IPS DF 4.7 (cell line): ENCODE measurements at regions not wholly inside any gene's neighbourhood (a gene's known extent, or its start where the extent isn't known, plus 50 kb on each side); places are given as distances from the start of the nearest gene placed in this dataset.

Experiments used
- DNase-seq: peaks from one replicate; pipeline ENCODE4 v3.0.0-alpha.2; 2013; ENCODE audit warnings: low spot score; ENCODE audit errors: extremely low read depth

DNA sequence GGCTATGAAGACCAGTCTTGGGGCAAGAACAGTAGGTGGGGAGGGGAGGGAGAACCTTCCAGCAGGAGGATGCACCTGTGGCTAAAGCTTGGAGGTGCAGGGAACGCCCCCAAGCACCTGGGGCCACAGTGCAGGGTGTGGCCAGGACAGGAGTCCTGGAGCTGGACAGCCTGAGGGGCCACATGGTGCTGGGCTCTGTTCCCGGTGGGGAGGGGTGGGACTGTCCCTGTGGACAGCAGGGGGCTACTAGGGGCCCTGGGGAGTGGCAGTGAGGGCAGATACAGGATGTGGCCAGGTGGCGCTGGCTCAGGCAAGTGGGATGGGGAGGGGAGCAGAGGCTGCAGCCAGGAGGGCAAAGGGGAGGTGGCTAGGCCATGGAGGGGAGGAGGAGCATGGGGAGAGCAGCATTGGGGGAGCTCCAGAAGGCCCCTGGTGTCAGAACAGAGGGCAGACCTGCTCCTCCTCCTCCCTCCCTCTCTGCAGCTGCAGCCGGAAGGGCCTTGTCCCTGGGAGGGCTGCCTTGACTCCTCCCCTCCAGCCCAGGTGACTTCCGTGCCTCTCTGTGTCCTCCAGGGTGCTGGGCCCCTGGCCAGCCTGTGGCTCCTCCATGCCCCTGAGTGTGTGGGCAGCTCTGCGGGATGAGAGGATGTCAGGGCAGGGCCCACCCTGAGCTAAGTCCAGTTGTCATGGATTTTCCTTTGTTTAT, 68.4 kb upstream of the DLK1 start:
- no peak for DNase-seq

GRCh38 chr14:100659345-100660001, 67.2 kb upstream of the DLK1 start:
- no peak for DNase-seq

DNA sequence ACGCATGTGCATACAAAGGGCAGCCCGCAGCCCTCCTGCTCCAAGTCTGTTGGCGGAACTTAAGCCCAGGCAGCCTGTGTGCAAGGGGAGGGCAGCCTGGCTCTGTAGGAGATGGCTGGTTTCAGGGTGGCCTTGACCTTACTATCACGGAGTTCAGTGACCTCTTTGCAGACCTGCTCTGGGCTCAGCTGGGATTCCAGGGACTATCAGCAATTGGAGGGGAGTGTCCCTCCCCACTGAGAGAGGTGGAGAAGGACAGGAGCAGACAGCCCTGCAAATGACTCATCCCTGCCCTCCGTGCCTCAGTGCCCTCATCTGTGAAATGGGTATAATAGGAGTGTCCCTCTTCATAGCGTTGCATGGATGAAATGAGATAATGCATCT, 66.2 kb upstream of the DLK1 start:
- no peak for DNase-seq

GRCh38 chr14:100660882-100661635, 65.6 kb upstream of the DLK1 start:
- no peak for DNase-seq

- no peak for DNase-seq
Measured at GRCh38 chr14:100662879-100663760, 63.6 kb upstream of the DLK1 start.

- DNase-seq = no peak
Measured at GRCh38 chr14:100663761-100664052, 63.0 kb upstream of the DLK1 start.

GRCh38 chr14:100664231-100664630, 62.5 kb upstream of the DLK1 start:
- DNase-seq = no peak

GRCh38 chr14:100664841-100665510, 61.7 kb upstream of the DLK1 start:
- DNase-seq = no peak

DNA sequence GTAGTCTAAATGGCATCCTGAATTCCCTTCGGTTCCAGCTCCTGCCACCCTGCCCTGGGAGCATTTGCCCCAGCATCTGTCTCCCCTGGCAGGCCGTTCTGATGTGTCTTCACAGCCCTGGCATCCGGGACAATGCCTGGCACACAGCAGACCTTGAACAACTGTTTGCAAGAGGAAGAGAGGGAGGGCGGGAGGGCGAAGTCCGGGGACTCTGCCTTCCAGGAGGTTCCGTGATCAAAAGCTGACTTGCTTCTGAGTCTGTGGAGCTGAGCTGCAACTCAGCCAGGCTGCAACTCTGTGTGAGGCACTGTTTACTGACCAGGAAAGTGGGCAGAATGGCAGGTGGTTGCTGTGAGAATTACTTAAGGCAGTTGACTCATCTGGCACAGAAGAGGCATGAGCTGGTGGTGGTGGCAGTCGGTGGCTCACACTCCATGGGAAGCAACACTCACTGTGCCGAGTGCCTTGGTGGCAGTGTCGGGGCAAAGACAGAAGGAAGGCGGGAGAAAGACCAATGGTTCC, 61.1 kb upstream of the DLK1 start:
- no peak for DNase-seq

GRCh38 chr14:100666403-100666802, 60.3 kb upstream of the DLK1 start:
- no peak for DNase-seq

- DNase-seq = no peak
Measured at GRCh38 chr14:100666851-100667250, 59.8 kb upstream of the DLK1 start.

DNA sequence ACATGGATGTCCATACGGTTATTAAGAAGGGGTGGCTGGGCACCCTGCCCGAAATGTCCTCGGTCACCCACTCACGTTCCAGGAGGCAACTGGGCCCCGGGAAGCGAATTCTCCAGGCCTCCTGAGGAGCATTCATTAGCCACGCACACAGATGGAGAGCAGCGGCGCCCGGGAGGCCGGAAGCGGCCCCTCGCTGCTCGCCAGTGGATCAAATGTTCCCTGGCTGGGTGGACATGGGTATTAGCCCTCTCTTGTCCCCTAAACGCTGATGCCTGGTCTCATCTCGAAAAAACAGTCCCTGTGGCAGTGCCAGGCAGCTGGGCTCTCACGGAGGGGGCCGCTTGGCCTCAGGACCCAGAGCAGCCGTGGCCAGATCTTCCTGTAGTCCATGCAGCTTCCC, 59.0 kb upstream of the DLK1 start:
- no peak for DNase-seq

DNA sequence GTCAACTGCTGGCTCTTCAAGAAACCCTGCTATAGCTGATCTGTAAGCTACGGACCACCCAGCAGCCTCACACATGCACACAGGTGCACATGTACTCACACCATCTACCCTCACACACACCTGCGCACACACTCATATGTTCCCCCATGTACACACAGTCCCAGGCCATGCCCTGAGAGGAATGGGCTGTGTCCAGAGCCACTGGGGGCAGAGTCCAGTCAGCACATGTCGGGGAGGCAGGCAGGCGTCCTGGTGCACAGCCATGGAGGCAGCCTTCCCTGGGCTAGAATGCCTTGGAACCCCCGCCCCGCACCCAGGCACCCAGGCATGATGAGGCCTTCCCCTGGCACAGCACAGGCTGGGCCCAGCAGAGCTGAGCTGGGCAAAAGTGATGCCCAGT, 58.3 kb upstream of the DLK1 start:
- no peak for DNase-seq

DNA sequence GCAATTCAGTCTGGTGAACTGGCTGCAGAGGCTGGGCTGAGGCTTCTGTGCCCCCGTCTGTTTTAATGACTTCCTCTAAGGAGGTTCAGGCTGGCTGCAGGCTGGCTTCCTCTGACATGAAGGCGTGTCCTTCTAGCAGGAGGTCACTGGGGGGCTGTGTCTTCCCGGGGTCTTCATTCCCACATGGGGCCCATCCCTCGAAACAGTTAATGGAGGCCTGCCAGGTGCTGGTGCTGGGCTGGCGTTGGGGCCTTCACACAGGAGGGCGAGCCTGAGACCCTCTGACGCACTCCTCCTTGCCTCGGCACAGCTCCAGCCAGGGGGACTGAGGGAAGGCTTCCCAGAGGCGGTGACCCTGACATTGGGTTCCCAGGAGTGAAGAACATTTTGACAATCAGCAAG, 57.7 kb upstream of the DLK1 start:
- DNase-seq = no peak

GRCh38 chr14:100669468-100669867, 57.2 kb upstream of the DLK1 start:
- DNase-seq = no peak

DNA sequence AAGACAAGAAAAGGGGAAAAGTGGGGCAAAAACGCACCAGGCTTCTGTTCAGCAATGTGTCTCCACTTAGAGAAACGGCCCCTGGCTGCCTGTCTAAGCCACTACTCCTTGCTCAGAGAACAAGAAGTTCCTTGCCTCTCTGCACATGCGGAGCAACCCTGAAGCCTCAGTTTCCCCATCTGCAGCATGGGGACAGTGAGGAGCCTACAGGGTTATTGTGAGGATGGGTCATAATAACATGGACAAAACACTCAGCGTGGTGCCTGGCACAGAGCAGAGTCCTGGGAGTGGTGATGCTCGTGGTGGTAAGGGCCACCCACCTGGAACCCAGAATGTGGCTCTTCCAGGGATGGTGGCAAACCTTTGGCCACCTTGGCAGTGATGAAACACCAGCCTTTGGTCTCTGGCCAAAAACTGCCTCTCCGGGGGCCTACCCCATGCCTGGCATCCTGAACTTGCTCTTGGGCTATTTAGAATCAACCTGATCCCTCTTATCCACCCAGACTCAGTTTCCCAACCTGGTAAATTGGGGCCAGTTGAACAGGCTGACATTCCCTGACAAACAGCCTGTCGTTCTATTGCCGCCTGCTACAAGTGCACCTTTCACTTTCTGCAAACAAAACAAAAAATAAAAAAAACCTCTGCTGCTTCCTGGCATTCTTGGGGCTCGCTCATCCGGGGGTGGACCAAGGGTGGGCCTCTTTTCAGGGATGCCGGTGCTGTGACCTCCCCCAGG, 56.5 kb upstream of the DLK1 start:
- no peak for DNase-seq

GRCh38 chr14:100670753-100671049, 56.0 kb upstream of the DLK1 start:
- DNase-seq = no peak

GRCh38 chr14:100671386-100671901, 55.2 kb upstream of the DLK1 start:
- DNase-seq = no peak

DNA sequence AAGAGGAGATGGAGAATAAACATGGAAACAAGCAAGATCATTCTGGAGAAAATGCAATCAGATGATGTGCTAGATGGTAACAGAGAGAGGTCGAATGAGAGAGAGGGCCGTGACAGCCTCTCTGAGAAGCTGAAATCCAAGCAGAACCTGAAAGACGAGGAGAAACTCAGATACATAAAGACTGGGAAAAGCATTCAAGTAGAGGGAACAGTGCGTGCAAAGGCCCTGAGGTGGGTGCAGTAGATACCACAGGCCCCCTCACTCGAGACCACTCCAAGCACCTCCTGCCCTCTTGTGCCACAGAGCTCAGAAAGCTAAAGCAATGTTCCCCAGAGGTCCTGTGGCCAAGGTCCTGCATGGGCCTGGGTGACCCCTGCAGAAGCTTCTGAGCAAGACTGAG, 54.8 kb upstream of the DLK1 start:
- no peak for DNase-seq

DNA sequence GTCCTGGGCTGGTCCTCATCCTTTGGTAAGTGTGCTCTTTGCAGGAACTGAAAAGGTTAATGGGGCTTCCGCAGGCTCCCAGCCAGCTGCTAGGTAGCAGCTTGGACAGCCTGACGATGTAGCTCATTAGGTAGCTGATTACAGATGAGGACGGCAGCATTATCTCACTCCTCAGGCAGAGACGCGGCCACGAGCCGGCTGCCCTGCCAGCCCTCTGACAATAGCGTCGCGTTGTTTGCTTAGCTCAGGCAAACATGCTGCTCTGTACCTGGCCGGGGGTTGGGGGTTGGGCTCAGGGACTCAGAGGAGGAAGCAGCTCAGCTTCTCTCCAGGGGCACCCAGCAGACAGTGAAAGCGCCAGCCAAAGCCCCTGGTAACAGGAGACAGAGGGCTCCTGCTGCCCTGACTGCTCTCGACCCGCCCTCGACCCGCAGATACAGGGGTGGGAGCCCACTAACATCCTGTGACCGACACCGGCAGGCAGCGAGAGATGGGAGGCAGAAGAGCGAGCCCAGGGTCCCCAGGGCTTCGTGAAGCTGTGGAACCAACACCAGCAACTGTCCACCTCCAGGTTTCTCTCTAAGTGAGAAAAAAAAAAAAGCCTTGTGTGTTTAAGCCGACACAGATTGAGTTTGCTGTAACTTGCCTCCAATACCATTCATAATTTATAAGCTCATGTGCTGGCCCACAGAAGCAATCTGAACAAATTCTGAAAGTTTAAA, 53.4 kb upstream of the DLK1 start:
- DNase-seq = no peak
